ENCODE measurements at regions not wholly inside any gene's neighbourhood (a gene's known extent, or its start where the extent isn't known, plus 50 kb on each side); places are given as distances from the start of the nearest gene placed in this dataset.

GRCh38 chr15:94021621-94022320 lies 209.6 kb upstream of the MCTP2 start:
- in situ Hi-C loops (cut with MboI; ENCODE audit: low sequenced_read_pairs) = no loop called here

GRCh38 chr15:94019062-94019461 lies 212.3 kb upstream of the MCTP2 start:
- in situ Hi-C loops (cut with MboI; ENCODE audit: low sequenced_read_pairs) = no loop called here

DNA sequence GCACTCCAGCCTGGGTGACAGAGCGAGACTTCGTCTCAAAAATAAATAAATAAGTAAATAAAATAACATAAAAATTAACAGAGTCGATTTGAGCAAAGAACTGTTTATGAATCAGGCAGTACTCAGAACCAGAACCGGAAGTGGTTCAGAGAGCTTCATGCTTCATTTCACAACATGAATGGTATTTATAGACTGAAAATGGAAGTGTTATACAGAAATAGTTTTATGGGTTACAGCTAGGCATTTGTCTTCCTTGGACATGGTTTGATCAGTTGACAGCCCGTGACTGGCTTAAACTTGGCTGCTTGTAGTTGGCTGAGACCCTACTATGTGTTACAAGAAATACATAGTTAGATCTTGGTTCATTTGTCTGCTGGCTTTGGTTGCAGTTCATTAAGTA lies 216.0 kb upstream of the MCTP2 start:
- in situ Hi-C loops (cut with MboI; ENCODE audit: low sequenced_read_pairs) = no loop called here

DNA sequence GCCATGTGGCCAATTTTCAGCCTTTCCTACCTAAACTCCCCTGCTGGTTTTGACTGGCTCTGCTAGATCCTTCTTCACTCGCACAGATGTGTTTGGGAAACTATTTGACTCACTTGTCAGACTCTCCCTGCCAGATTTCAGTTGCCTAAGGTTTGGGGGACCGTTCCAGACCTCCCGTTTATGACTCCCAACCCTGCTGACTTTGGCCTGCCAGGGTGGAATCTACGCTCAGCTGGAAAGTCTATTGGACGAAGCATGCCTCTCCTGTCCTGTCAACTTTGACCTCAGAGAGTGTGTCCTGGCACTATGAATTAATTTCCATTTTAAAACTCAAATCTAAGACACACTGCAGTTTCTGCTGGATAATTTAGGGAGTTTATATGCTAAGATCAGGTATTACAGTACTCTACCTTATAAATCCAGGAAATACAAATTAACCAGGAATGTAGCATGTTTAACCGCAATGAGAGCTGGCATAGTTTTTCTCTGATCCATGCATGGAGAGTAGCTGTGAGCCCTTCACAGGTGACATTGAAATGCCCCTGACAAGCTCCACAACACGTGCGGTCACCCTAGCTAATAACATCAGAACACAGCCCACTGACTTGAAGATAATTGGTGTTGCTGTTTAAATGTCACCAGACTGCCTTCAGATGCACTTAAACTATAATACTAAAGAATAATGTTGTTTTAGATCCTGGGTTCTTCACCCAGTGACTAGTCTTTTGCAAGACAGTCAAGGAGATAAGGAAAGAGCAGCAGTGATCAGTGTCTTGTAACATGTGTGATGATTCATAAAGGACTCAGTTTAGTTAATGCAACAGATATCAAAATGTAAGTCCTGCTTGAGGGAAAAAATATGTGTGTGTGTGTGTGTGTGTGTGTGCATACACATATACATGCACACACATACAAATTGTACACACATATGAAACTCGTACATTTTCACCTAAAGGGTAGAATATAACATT lies 223.0 kb upstream of the MCTP2 start:
- in situ Hi-C loops (cut with MboI; ENCODE audit: low sequenced_read_pairs) = no loop called here

DNA sequence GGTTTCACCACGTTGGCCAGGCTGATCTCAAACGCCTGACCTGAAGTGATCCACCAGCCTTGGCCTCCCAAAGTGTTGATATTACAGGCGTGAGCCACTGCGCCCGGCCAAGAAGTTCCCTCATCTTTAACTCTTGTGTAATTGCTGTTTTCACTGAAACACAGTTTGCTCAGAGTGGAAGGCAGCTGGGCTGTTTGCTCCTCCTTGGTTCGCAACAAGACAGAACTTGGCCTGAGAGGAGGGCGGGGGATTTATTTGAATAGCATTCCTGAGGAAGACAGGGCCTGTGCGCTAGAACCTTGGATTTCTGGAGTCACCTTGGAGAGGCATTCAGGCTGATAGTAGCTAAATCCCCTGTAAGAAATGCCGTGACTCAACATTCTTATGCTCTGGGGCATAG lies 226.7 kb upstream of the MCTP2 start:
- in situ Hi-C loops (cut with MboI; ENCODE audit: low sequenced_read_pairs) = no loop called here

GRCh38 chr15:94002041-94002440 lies 229.3 kb upstream of the MCTP2 start:
- in situ Hi-C loops (cut with MboI; ENCODE audit: low sequenced_read_pairs) = no loop called here

DNA sequence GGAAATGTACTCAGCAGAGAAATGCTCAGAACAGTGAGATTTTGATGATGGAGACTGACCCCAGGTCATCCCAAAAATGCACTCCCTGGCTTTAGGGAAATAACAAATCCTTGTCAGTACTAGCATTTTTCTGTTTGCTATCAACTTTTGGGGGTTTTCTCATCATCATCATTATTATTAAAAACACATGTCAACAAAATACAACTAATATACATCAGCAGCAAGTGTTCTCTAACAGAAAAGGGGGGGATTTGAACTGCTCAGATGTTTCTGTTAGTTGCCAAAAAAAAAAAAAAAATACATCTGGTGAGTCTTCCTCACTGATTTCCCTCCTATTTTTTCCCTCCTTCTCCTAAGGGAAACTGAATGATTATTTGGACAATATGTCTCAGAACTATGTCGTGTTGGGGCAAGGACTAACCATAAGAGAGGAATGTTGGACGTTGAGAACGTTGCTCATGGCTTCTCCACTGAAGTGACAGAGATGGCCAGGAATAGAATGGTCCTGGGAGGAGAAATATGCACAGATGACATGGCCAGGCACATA lies 230.0 kb upstream of the MCTP2 start:
- in situ Hi-C loops (cut with MboI; ENCODE audit: low sequenced_read_pairs) = no loop called here

DNA sequence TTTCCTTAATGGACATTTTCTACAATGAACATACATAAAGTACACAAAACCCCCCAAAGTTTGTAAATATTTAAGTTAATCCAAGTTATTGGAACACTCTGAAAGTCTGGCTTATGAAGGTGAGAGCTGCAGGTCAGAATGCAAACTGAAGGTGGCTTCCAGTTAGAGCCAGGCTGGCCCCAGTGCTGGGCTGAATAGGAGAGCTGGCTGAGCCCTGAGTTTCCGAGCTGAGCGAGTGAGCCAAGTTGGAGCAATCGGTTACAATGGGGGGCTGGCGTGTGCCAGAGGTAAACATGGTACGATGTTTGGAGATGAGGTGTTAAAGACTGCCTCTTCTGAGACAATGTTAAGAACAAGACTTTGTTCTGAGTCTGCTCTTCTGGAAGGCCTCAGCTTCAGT lies 230.8 kb upstream of the MCTP2 start:
- in situ Hi-C loops (cut with MboI; ENCODE audit: low sequenced_read_pairs) = no loop called here

- in situ Hi-C loops (cut with MboI; ENCODE audit: low sequenced_read_pairs) = loop anchor here (25.0 kb wide), 1 partner anchor 935 kb away; no protein-coding TSS in a partner anchor
Observed at GRCh38 chr15:93997071-93997658, 234.2 kb upstream of the MCTP2 start.

DNA sequence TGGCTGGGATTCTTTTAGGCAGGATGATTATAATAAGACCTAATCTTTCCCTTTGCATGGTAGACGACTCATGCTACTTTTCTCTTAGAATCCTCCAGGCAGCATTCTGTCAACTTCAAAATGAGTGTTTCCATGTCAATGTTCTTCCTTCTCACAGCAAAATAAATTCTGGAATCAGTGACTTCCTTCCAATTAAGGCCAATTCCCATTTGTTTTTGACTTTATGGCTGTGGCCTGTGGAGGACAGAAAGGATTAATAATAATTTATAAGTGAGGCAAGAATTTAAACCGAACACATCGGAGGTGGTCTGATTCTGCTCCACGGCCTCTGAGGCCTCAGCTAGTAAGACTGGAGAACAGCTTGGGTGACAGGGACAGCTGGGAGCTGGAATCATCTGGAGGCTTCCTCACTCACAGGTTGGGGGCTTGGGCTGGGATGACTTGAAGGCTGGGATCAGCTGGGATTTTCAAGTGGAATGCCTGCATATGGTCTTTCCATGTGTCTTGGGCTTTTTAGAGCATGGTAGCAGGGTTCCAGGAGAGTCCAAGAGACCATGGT lies 241.8 kb upstream of the MCTP2 start:
- in situ Hi-C loops (cut with MboI; ENCODE audit: low sequenced_read_pairs) = loop anchor here (25.0 kb wide), 1 partner anchor 927 kb away; no protein-coding TSS in a partner anchor

GRCh38 chr15:93987068-93987467 lies 244.3 kb upstream of the MCTP2 start:
- in situ Hi-C loops (cut with MboI; ENCODE audit: low sequenced_read_pairs) = loop anchor here (25.0 kb wide), 1 partner anchor 925 kb away; no protein-coding TSS in a partner anchor

GRCh38 chr15:93986400-93986984 lies 244.9 kb upstream of the MCTP2 start:
- in situ Hi-C loops (cut with MboI; ENCODE audit: low sequenced_read_pairs) = loop anchor here (25.0 kb wide), 1 partner anchor 924 kb away; no protein-coding TSS in a partner anchor

- in situ Hi-C loops (cut with MboI; ENCODE audit: low sequenced_read_pairs) = loop anchor here (25.0 kb wide), 1 partner anchor 924 kb away; no protein-coding TSS in a partner anchor
Observed at GRCh38 chr15:93985925-93986324, 245.4 kb upstream of the MCTP2 start.

GRCh38 chr15:93985176-93985575 lies 246.2 kb upstream of the MCTP2 start:
- in situ Hi-C loops (cut with MboI; ENCODE audit: low sequenced_read_pairs) = loop anchor here (25.0 kb wide), 1 partner anchor 923 kb away; no protein-coding TSS in a partner anchor

DNA sequence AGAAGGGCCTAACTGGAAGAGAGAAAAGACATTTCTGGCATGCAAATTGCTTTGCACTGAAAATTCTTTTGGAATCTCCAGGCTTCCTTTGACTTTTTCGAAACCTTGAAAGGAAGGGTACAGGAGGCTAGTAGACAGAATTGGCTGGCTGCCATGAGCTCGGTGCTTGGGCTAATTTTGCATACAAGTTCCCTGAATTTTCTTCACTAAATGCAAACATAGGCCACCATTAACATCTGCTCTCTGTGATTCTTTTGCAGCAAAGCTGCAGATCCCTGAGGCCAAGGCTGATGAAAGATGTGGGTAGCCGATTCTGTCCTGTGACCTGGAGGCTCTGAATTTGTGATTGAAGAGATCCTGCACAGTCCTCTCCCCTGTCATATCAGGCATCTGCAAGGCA lies 247.8 kb upstream of the MCTP2 start:
- in situ Hi-C loops (cut with MboI; ENCODE audit: low sequenced_read_pairs) = loop anchor here (25.0 kb wide), 1 partner anchor 921 kb away; no protein-coding TSS in a partner anchor

DNA sequence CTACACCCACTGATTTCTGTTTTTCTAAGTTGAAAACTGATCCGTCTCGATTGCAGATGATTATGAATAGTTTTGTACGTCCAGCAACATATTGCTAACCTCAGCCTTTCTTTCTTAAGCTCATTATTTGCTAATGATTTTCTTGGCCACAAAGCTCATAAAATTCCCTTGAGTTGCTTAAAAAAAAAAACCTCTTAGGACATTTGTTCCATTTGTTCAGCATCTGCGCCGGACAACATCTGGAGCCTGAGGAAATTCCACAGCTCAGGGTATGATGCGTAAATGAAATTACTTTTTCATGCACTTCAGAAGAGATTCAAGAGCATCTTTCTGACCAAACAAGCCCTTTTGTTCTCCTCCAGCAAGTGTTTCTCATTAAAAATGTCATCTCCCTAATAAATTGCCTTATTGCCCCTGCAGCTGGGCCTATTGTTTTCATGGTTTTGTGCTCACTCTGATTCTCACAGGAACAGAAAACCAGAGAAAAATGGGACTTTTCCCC lies 249.1 kb upstream of the MCTP2 start:
- in situ Hi-C loops (cut with MboI; ENCODE audit: low sequenced_read_pairs) = loop anchor here (25.0 kb wide), 1 partner anchor 920 kb away; no protein-coding TSS in a partner anchor

- in situ Hi-C loops (cut with MboI; ENCODE audit: low sequenced_read_pairs) = loop anchor here (25.0 kb wide), 1 partner anchor 919 kb away; no protein-coding TSS in a partner anchor
Observed at GRCh38 chr15:93981706-93982105, 249.7 kb upstream of the MCTP2 start.

DNA sequence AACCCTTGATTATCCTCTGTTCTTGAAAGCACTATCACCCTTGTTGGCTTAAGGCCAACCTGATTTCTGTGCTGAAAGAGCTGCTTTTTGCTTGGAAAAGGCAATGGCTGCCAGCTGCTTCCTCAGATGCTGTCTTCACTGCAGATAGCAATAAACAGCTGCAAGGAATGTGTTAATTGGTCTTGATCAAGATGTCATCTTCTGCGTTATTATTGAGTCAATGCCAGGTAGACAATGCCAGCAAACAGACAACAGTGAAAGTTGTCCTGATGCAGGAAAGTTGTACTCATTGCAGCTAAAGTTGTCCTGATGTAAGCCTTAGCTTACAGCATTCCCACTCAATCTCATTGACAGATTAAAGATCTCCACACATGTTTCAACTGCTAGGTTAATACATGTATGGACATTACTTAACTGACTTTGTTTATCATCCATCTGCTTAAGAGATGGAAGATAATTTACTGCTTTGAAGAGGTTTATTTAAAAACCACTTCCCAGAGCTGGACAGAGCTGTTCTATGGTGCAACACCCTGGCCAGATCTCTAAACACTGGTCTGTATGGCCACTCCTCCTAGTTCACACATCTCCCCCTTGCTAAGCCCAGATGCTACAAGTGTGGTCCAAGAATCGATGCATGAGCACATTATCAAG lies 251.0 kb upstream of the MCTP2 start:
- in situ Hi-C loops (cut with MboI; ENCODE audit: low sequenced_read_pairs) = loop anchor here (25.0 kb wide), 1 partner anchor 918 kb away; no protein-coding TSS in a partner anchor
